IMR-90 (cell line): ENCODE measurements at regions not wholly inside any gene's neighbourhood (a gene's known extent, or its start where the extent isn't known, plus 50 kb on each side); places are given as distances from the start of the nearest gene placed in this dataset.

Source experiments
- BHLHE40 ChIP-seq: fragments of 150-350 bp; IDR thresholded peaks from 2 replicates; pipeline ENCODE4 v1.6.1; 2016; ENCODE audit warnings: mild to moderate bottlenecking, low read depth, low read length
- CEBPB ChIP-seq: IDR thresholded peaks from 2 replicates; pipeline ENCODE4 v1.6.1; 2012; ENCODE audit warnings: low read depth, low read length, improper control_type of control experiment
- CTCF ChIP-seq: conservative IDR thresholded peaks from 2 replicates; pipeline ENCODE4 v1.5.1; 2012; ENCODE audit warnings: mild to moderate bottlenecking, low read depth, low read length, improper control_type of control experiment
- MAZ ChIP-seq: IDR thresholded peaks from 2 replicates; pipeline ENCODE4 v1.6.1; 2012; ENCODE audit warnings: low read depth, mild to moderate bottlenecking, low read length, improper control_type of control experiment, moderate library complexity, borderline replicate concordance
- MXI1 ChIP-seq: IDR thresholded peaks from 2 replicates; pipeline ENCODE4 v1.6.1; 2012; ENCODE audit warnings: low read depth, mild to moderate bottlenecking, low read length, moderate library complexity, borderline replicate concordance
- NFE2L2 ChIP-seq: fragments of 150-350 bp; IDR thresholded peaks from 2 replicates; pipeline ENCODE4 v1.6.1; 2016; ENCODE audit warnings: low read depth, mild to moderate bottlenecking, low read length
- POLR2A ChIP-seq: IDR thresholded peaks from 2 replicates; pipeline ENCODE4 v1.6.1; 2012; ENCODE audit warnings: mild to moderate bottlenecking, low read depth, low read length
- RAD21 ChIP-seq: IDR thresholded peaks from 2 replicates; pipeline ENCODE4 v1.6.1; 2012; ENCODE audit warnings: low read length, improper control_type of control experiment
- RCOR1 ChIP-seq: IDR thresholded peaks from 2 replicates; pipeline ENCODE4 v1.6.1; 2012; ENCODE audit warnings: mild to moderate bottlenecking, low read length, improper control_type of control experiment; ENCODE audit not compliant: insufficient replicate concordance
- RFX5 ChIP-seq: IDR thresholded peaks from 2 replicates; pipeline ENCODE4 v1.8.0; 2012; ENCODE audit warnings: low read depth, mild to moderate bottlenecking, low read length, moderate library complexity
- SMC3 ChIP-seq: fragments of 150-350 bp; IDR thresholded peaks from 2 replicates; pipeline ENCODE4 v1.6.1; 2016; ENCODE audit warnings: low read depth, mild to moderate bottlenecking, antibody characterized with exemption, low read length, moderate library complexity
- USF2 ChIP-seq: fragments of 150-350 bp; IDR thresholded peaks from 2 replicates; pipeline ENCODE4 v1.6.1; 2017; ENCODE audit warnings: mild to moderate bottlenecking, antibody characterized with exemption, low read length, low read depth

- TF ChIP-seq CTCF (no peak), POLR2A (no peak), RFX5 (no peak), RAD21 (no peak), USF2 (no peak), CEBPB (no peak), BHLHE40 (no peak), MAZ (no peak), SMC3 (no peak), MXI1 (no peak), RCOR1 (no peak), NFE2L2 (no peak)
Measured at GRCh38 chr4:142975618-142976017, 129.5 kb upstream of the INPP4B start.
